HEK293 (cell line): ENCODE measurements at regions not wholly inside any gene's neighbourhood (a gene's known extent, or its start where the extent isn't known, plus 50 kb on each side); places are given as distances from the start of the nearest gene placed in this dataset.

Experiments
- CTCF ChIA-PET: fragments of 350-600 bp; formaldehyde crosslinking; extraction: SDS; loops from one replicate; lab custom pipeline; 2021; ENCODE audit warnings: antibody characterized with exemption; lab: Yijun Ruan, JAX
- POLR2A ChIA-PET: fragments of 300-600 bp; formaldehyde crosslinking; extraction: SDS; loops from one replicate; lab custom pipeline; 2020; ENCODE audit warnings: antibody characterized with exemption, inconsistent platforms; lab: Yijun Ruan, JAX
- H3K27ac ChIP-seq: fragments of 200-500 bp; sonication (Bioruptor generic); 2 replicates; pipeline ENCODE4 v1.5.1; 2014; ENCODE audit warnings: low read depth, low read length, control low read depth, inconsistent platforms; ENCODE audit errors: extremely low read depth
- H3K36me3 ChIP-seq, 2 experiments: fragments of 200-500 bp in 1 of 2; sonication (Bioruptor generic) in 1 of 2; 1 replicate in 1 of 2; 2 replicates in 1 of 2; pipeline ENCODE4 v1.5.1; 2014 to 2017; ENCODE audit warnings: inconsistent platforms in 2 of 2, low read length in 2 of 2; ENCODE audit not compliant: control insufficient read depth in 2 of 2, insufficient read depth in 1 of 2
- H3K4me1 ChIP-seq: fragments of 200-500 bp; sonication (Bioruptor generic); 2 replicates; pipeline ENCODE4 v1.5.1; 2014; ENCODE audit warnings: mild to moderate bottlenecking, low read length, inconsistent platforms; ENCODE audit not compliant: control insufficient read depth, insufficient read depth
- H3K4me3 ChIP-seq: 2 replicates; pipeline ENCODE4 v1.5.1; 2011; ENCODE audit warnings: low read depth, mild to moderate bottlenecking, control low read depth, low read length, moderate library complexity
- H3K9me3 ChIP-seq: fragments of 200-500 bp; sonication (Bioruptor generic); 2 replicates; pipeline ENCODE4 v1.5.1; 2014; ENCODE audit warnings: low read depth, low read length, inconsistent platforms; ENCODE audit not compliant: control insufficient read depth, insufficient read depth
- KLF1 ChIP-seq: fragments of 450-650 bp; formaldehyde crosslinking; IDR thresholded peaks from 2 replicates; pipeline ENCODE4 v1.5.1; 2016; ENCODE audit warnings: missing biosample characterization, missing genetic modification characterization
- SALL2 ChIP-seq: fragments of 450-650 bp; formaldehyde crosslinking; IDR thresholded peaks from 2 replicates; pipeline ENCODE4 v1.5.0; 2017; ENCODE audit warnings: missing biosample characterization, mild to moderate bottlenecking, missing genetic modification characterization, borderline replicate concordance
- SETDB1 ChIP-seq: IDR thresholded peaks from one replicate; pipeline ENCODE4 v1.6.1; 2017; ENCODE audit warnings: mild to moderate bottlenecking, low read length, moderate library complexity, mixed read lengths; ENCODE audit not compliant: insufficient read length
- TRIM28 ChIP-seq: IDR thresholded peaks from 2 replicates; pipeline ENCODE4 v1.6.1; 2011; ENCODE audit warnings: low read length, control low read depth, borderline replicate concordance
- ZBTB44 ChIP-seq: fragments of 450-650 bp; IDR thresholded peaks from 2 replicates; pipeline ENCODE4 v1.5.1; 2018; ENCODE audit warnings: missing biosample characterization, mild to moderate bottlenecking, missing genetic modification characterization
- ZBTB49 ChIP-seq: fragments of 450-650 bp; formaldehyde crosslinking; IDR thresholded peaks from 2 replicates; pipeline ENCODE4 v1.5.1; 2016; ENCODE audit warnings: missing biosample characterization, missing genetic modification characterization, low read depth
- ZBTB7A ChIP-seq: fragments of 450-650 bp; formaldehyde crosslinking; IDR thresholded peaks from 2 replicates; pipeline ENCODE4 v1.5.1; 2016; ENCODE audit warnings: low read depth, missing biosample characterization, missing genetic modification characterization
- ZBTB8A ChIP-seq: fragments of 450-650 bp; formaldehyde crosslinking; IDR thresholded peaks from 2 replicates; pipeline ENCODE4 v1.5.1; 2016; ENCODE audit warnings: missing biosample characterization, missing genetic modification characterization
- ZFP69B ChIP-seq: fragments of 450-650 bp; formaldehyde crosslinking; IDR thresholded peaks from 2 replicates; pipeline ENCODE4 v1.5.1; 2016; ENCODE audit warnings: missing biosample characterization, missing genetic modification characterization
- ZIC2 ChIP-seq: fragments of 450-650 bp; formaldehyde crosslinking; IDR thresholded peaks from 2 replicates; pipeline ENCODE4 v1.5.1; 2016; ENCODE audit warnings: missing biosample characterization, missing genetic modification characterization
- ZNF133 ChIP-seq: fragments of 450-650 bp; formaldehyde crosslinking; IDR thresholded peaks from 2 replicates; pipeline ENCODE4 v1.5.1; 2016; ENCODE audit warnings: missing biosample characterization, missing genetic modification characterization
- ZNF138 ChIP-seq: fragments of 450-650 bp; formaldehyde crosslinking; IDR thresholded peaks from 2 replicates; pipeline ENCODE4 v1.5.1; 2016; ENCODE audit warnings: missing biosample characterization, missing genetic modification characterization, borderline replicate concordance
- ZNF146 ChIP-seq: fragments of 450-650 bp; formaldehyde crosslinking; IDR thresholded peaks from 2 replicates; pipeline ENCODE4 v1.5.1; 2016; ENCODE audit warnings: missing biosample characterization, missing genetic modification characterization
- ZNF169 ChIP-seq: fragments of 450-650 bp; formaldehyde crosslinking; IDR thresholded peaks from 2 replicates; pipeline ENCODE4 v1.5.1; 2016; ENCODE audit warnings: missing biosample characterization, missing genetic modification characterization
- ZNF18 ChIP-seq: fragments of 450-650 bp; formaldehyde crosslinking; IDR thresholded peaks from 2 replicates; pipeline ENCODE4 v1.5.1; 2016; ENCODE audit warnings: missing biosample characterization, missing genetic modification characterization
- ZNF19 ChIP-seq: fragments of 450-650 bp; formaldehyde crosslinking; IDR thresholded peaks from 2 replicates; pipeline ENCODE4; 2016; ENCODE audit warnings: missing biosample characterization, missing genetic modification characterization, low read depth
- ZNF266 ChIP-seq: fragments of 450-650 bp; formaldehyde crosslinking; IDR thresholded peaks from 2 replicates; pipeline ENCODE4 v1.5.1; 2016; ENCODE audit warnings: missing biosample characterization, missing genetic modification characterization, low read depth
- ZNF366 ChIP-seq: fragments of 450-650 bp; formaldehyde crosslinking; conservative IDR thresholded peaks from 2 replicates; pipeline ENCODE4 v1.5.1; 2016; ENCODE audit warnings: missing biosample characterization, missing genetic modification characterization
- ZNF488 ChIP-seq: fragments of 450-650 bp; formaldehyde crosslinking; IDR thresholded peaks from 2 replicates; pipeline ENCODE4 v1.5.1; 2016; ENCODE audit warnings: missing biosample characterization, missing genetic modification characterization
- ZNF558 ChIP-seq: fragments of 450-650 bp; formaldehyde crosslinking; IDR thresholded peaks from 2 replicates; pipeline ENCODE4 v1.5.1; 2016; ENCODE audit warnings: missing biosample characterization, missing genetic modification characterization
- ZNF670 ChIP-seq: fragments of 450-650 bp; formaldehyde crosslinking; IDR thresholded peaks from 2 replicates; pipeline ENCODE4 v1.5.1; 2016; ENCODE audit warnings: missing biosample characterization, missing genetic modification characterization, low read depth
- ZNF707 ChIP-seq: fragments of 450-650 bp; formaldehyde crosslinking; IDR thresholded peaks from 2 replicates; pipeline ENCODE4 v1.5.1; 2016; ENCODE audit warnings: missing biosample characterization, missing genetic modification characterization
- ZNF76 ChIP-seq: fragments of 450-650 bp; formaldehyde crosslinking; IDR thresholded peaks from 2 replicates; pipeline ENCODE4; 2016; ENCODE audit warnings: low read depth, missing biosample characterization, missing genetic modification characterization, borderline replicate concordance
- ZSCAN5A ChIP-seq: fragments of 450-650 bp; formaldehyde crosslinking; IDR thresholded peaks from 2 replicates; pipeline ENCODE4 v1.5.1; 2016; ENCODE audit warnings: missing biosample characterization, missing genetic modification characterization

GRCh38 chr15:93414576-93415231 is 325.7 kb upstream of the RGMA start:
- TF ChIP-seq TRIM28 (no peak), ZNF76 (tag by site-specific recombination) (no peak), ZNF488 (no peak), ZBTB8A (tag by site-specific recombination) (no peak), KLF1 (tag by site-specific recombination) (no peak), ZNF19 (no peak), ZNF266 (tag by site-specific recombination) (no peak), ZNF18 (no peak)
- TF ChIP-seq, all 188 proteins: peak for 0
- Histone ChIP-seq H3K4me3 (no peak overlapping the region), H3K9me3 (no peaks in the 10 kb centered on the region), H3K36me3 (no peaks in the 10 kb centered on the region), H3K4me1 (no peaks in the 10 kb centered on the region), H3K27ac (no peak overlapping the region)
- POLR2A ChIA-PET, result no interaction called here
- CTCF ChIA-PET, result interaction anchor here (0.6 to 0.7 kb wide), 2 partner anchors 749 to 750 kb away, joined by 3 read pairs; no protein-coding TSS in a partner anchor

GRCh38 chr15:93413745-93414144 is 324.7 kb upstream of the RGMA start:
- Histone ChIP-seq H3K36me3 (no peaks in the 10 kb centered on the region), H3K27ac (no peak overlapping the region), H3K4me3 (no peak overlapping the region), H3K4me1 (no peaks in the 10 kb centered on the region), H3K9me3 (no peaks in the 10 kb centered on the region)
- TF ChIP-seq ZIC2 (0 out of 2 replicates have a peak, but pooled peaks have one; percentile 34), ZBTB7A (tag by site-specific recombination) (no peak)
- ChIA-PET CTCF (interaction anchor here (0.7 kb wide), 1 partner anchor 750 kb away, joined by 3 read pairs; no protein-coding TSS in a partner anchor), POLR2A (interaction anchor here (0.6 kb wide), 1 partner anchor 581 kb away, joined by 3 read pairs; no protein-coding TSS in a partner anchor)

GRCh38 chr15:93399121-93399520 is 310.1 kb upstream of the RGMA start:
- no peak overlapping the region for H3K4me3 ChIP-seq
- POLR2A ChIA-PET, result no interaction called here
- no peaks in the 10 kb centered on the region for H3K4me1 ChIP-seq
- no peak overlapping the region for H3K27ac ChIP-seq
- no peaks in the 10 kb centered on the region for H3K36me3 ChIP-seq
- CTCF ChIA-PET, result interaction anchor here (0.6 kb wide), 2 partner anchors 308 to 1092 kb away, joined by 3 to 4 read pairs; no protein-coding TSS in a partner anchor
- H3K9me3 ChIP-seq, result no peaks in the 10 kb centered on the region
- TF ChIP-seq ZNF707 (tag by site-specific recombination) (no peak), ZNF138 (tag by site-specific recombination) (no peak), ZNF670 (no peak), SETDB1 (no peak), SALL2 (tag by site-specific recombination) (no peak), ZNF169 (tag by site-specific recombination) (no peak), ZNF366 (tag by site-specific recombination) (no peak), ZNF558 (no peak), ZNF146 (tag by site-specific recombination) (no peak), ZFP69B (tag by site-specific recombination) (no peak), ZBTB49 (no peak), ZBTB44 (tag by site-specific recombination) (no peak), ZNF133 (tag by site-specific recombination) (no peak), ZSCAN5A (tag by site-specific recombination) (no peak)
